Activated naive CD4-positive, alpha-beta T cell treated with anti-CD3 and anti-CD28 coated beads, Interleukin-2, amount 50 U/mL, for 24 hours (primary cell): ENCODE measurements at regions not wholly inside any gene's neighbourhood (a gene's known extent, or its start where the extent isn't known, plus 50 kb on each side); places are given as distances from the start of the nearest gene placed in this dataset.

ENCODE experiments used
- H3K27ac Mint-ChIP-seq: one replicate; pipeline ENCODE4 v1.8.0; 2021; ENCODE audit warnings: mild to moderate bottlenecking, mixed read lengths
- H3K27me3 Mint-ChIP-seq: one replicate; pipeline ENCODE4 v1.8.0; 2021; ENCODE audit warnings: mixed read lengths
- H3K36me3 Mint-ChIP-seq: one replicate; pipeline ENCODE4 v1.8.0; 2021; ENCODE audit warnings: mixed read lengths
- H3K4me1 Mint-ChIP-seq: one replicate; pipeline ENCODE4 v1.8.0; 2021; ENCODE audit warnings: mixed read lengths
- H3K4me3 Mint-ChIP-seq: one replicate; pipeline ENCODE4 v1.8.0; 2021; ENCODE audit warnings: mild to moderate bottlenecking, mixed read lengths
- H3K9me3 Mint-ChIP-seq: one replicate; pipeline ENCODE4 v1.8.0; 2021; ENCODE audit warnings: mixed read lengths

DNA sequence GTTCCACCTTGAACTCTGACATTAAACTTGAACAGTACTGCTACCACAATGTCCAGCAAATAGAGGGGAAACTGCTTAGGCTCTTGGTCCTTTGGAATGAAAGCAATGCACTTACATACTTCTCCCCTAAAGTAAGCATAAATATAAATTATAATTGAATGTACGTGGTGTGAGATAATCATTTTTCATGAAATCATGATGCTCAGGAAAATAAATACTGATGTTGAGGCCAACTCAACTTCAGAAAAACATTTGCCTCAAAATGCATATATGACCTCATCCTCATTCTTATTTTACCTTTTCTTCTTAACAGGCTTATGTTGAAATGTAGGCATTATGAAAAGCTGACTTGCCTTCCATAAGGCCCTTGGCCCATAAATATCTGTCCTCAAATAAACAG, 166.3 kb downstream of the KDR start:
- Mint-ChIP-seq H3K9me3 (no peaks in the 10 kb centered on the region), H3K4me1 (peaks cover 24% of the 10 kb centered on the region), H3K36me3 (no peaks in the 10 kb centered on the region), H3K4me3 (no peak overlapping the region), H3K27ac (no peak overlapping the region), H3K27me3 (no peaks in the 10 kb centered on the region)

GRCh38 chr4:54958236-54958635, 167.2 kb downstream of the KDR start:
- Mint-ChIP-seq H3K9me3 (no peaks in the 10 kb centered on the region), H3K27ac (peak overlapping the region; percentile 2), H3K36me3 (no peaks in the 10 kb centered on the region)

GRCh38 chr4:54954656-54955388, 170.6 kb downstream of the KDR start:
- no peaks in the 10 kb centered on the region for H3K36me3 Mint-ChIP-seq
- no peaks in the 10 kb centered on the region for H3K27me3 Mint-ChIP-seq
- H3K9me3 Mint-ChIP-seq = no peaks in the 10 kb centered on the region
- no peak overlapping the region for H3K27ac Mint-ChIP-seq
- H3K4me1 Mint-ChIP-seq = peaks cover 22% of the 10 kb centered on the region
- H3K4me3 Mint-ChIP-seq = no peak overlapping the region

More at GRCh38 chr4:54958236-54958635, 167.2 kb downstream of the KDR start:
- H3K4me3 Mint-ChIP-seq = no peak overlapping the region
- peaks cover 24% of the 10 kb centered on the region for H3K4me1 Mint-ChIP-seq
- H3K27me3 Mint-ChIP-seq = no peaks in the 10 kb centered on the region

DNA sequence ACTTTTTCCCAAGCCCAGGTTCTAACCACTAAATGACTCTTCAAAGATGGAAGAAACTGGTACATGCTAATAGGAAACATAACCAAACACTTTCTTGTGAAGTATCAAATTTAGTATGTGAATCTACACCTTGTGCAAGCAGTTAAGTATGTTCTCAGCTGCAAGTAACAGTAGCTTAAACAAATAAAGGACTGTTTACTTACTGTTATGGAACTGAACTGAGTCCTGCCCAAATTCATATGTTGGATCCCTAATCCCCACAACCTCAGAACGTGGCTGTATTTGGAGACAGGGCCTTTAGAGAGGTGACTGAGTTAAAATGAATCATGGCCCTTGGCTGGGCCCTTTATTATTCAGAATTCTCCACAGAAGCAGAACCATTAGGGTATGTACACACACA, 178.7 kb downstream of the KDR start:
- H3K36me3 Mint-ChIP-seq = no peaks in the 10 kb centered on the region
- no peak overlapping the region for H3K27ac Mint-ChIP-seq
- no peaks in the 10 kb centered on the region for H3K27me3 Mint-ChIP-seq
- H3K4me3 Mint-ChIP-seq = no peak overlapping the region
- peaks cover 46% of the 10 kb centered on the region for H3K4me1 Mint-ChIP-seq
- no peaks in the 10 kb centered on the region for H3K9me3 Mint-ChIP-seq

- peak overlapping the region; percentile 52 for H3K27ac Mint-ChIP-seq
- H3K27me3 Mint-ChIP-seq = no peaks in the 10 kb centered on the region
- no peak overlapping the region for H3K4me3 Mint-ChIP-seq
- H3K4me1 Mint-ChIP-seq = peaks cover 52% of the 10 kb centered on the region
- H3K36me3 Mint-ChIP-seq = no peaks in the 10 kb centered on the region
- H3K9me3 Mint-ChIP-seq = no peaks in the 10 kb centered on the region
Observed at GRCh38 chr4:54945838-54946237, 179.6 kb downstream of the KDR start.

- peaks cover 70% of the 10 kb centered on the region for H3K4me1 Mint-ChIP-seq
- peak overlapping the region; percentile 77 for H3K4me3 Mint-ChIP-seq
- no peaks in the 10 kb centered on the region for H3K36me3 Mint-ChIP-seq
- H3K9me3 Mint-ChIP-seq = no peaks in the 10 kb centered on the region
- no peaks in the 10 kb centered on the region for H3K27me3 Mint-ChIP-seq
- peak overlapping the region; percentile 97 for H3K27ac Mint-ChIP-seq
Observed at GRCh38 chr4:54942721-54943120, 182.7 kb downstream of the KDR start.

DNA sequence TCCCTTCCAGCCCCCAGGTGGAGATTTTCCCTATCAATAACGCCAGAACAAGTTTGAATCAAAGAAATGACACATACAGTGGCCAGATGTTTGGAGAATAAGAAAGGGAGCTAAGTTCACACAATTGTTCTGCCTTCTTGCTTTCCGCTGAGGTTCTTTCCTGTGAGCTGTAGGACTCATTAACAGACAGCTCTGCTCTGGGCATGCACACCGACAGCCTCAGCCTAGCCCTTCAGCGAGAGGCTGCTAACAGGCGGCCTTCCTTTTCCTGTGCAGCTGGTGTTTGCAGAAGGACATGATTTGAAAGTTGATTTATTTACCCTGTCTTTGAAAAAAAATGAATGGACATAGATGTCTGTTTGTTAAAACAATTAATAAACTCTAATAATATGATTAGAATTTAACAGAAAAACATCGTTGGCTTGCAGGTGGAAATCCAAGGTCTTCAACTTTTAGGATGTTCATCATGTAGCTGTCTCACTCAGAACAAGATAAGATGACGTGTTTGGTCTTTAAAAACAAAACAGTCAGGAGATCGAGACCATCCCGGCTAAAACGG, 183.3 kb downstream of the KDR start:
- H3K27ac Mint-ChIP-seq = peak overlapping the region; percentile 92
- no peaks in the 10 kb centered on the region for H3K36me3 Mint-ChIP-seq
- H3K4me1 Mint-ChIP-seq = peaks cover 77% of the 10 kb centered on the region
- no peaks in the 10 kb centered on the region for H3K9me3 Mint-ChIP-seq
- H3K4me3 Mint-ChIP-seq = peak overlapping the region; percentile 72
- H3K27me3 Mint-ChIP-seq = no peaks in the 10 kb centered on the region

DNA sequence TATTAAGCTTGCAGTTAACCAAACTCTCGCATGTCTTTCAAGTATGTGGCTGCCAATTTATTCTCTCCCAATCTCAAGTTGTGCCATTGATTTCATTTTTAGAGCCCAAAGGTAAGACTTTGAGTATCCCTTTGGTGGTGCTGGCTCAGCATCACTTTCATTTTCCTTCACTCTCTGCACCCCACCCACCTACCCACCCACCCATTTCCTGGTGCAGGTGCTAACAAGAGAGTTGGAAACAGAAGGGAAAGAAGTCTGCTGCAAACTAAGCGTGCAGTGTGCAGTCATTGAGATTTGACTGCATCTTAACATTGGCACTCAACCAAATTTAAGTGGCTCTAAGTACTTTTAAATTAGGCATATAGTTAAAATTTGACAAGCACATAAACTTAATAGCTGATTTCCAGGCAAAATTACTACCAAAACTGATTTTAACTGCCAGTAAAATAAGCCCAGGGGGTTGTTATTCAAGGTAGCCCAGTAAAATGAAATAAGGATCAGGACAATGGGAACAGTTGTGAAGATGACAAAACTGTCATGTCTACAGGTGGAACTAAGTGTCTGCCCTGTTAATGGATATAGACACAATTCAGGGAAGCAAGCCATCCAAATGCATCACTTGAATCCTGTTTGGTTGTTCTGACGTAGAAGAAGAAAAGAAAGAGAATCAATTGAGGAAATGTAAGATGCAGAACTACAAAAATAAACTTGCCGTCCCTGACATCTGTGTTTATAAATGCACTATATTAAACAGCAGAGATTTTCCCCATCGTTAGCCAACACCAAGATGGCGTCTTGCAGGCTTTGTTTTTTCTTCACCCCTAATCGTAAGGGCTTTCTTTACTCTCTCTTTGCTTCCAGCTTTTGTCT, 184.2 kb downstream of the KDR start:
- no peaks in the 10 kb centered on the region for H3K27me3 Mint-ChIP-seq
- H3K9me3 Mint-ChIP-seq = no peaks in the 10 kb centered on the region
- peaks cover 75% of the 10 kb centered on the region for H3K4me1 Mint-ChIP-seq
- H3K36me3 Mint-ChIP-seq = no peaks in the 10 kb centered on the region
- peak overlapping the region; percentile 72 for H3K4me3 Mint-ChIP-seq
- peak overlapping the region; percentile 68 for H3K27ac Mint-ChIP-seq

DNA sequence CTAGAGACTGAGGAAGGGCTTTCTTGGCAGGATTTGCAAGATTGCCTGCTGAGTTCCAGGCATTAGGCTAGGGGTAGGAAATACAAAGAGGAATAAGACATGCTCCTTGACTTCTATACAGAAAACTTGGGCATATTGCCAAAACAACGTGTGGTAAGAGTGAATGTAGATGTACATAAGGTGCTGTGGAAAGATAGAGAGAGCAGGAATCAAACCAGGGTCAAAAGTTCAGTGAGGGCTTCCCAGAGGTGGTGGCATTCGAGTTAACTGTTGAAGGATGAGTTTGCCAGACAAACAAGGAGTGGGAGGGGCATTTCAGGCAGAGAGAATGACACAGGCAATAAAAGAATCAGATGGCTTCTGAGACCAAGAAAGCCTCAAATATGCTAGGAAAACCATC, 187.9 kb downstream of the KDR start:
- Mint-ChIP-seq H3K27ac (no peak overlapping the region), H3K4me3 (no peak overlapping the region), H3K36me3 (no peaks in the 10 kb centered on the region), H3K9me3 (no peaks in the 10 kb centered on the region), H3K4me1 (peaks cover 40% of the 10 kb centered on the region), H3K27me3 (no peaks in the 10 kb centered on the region)

DNA sequence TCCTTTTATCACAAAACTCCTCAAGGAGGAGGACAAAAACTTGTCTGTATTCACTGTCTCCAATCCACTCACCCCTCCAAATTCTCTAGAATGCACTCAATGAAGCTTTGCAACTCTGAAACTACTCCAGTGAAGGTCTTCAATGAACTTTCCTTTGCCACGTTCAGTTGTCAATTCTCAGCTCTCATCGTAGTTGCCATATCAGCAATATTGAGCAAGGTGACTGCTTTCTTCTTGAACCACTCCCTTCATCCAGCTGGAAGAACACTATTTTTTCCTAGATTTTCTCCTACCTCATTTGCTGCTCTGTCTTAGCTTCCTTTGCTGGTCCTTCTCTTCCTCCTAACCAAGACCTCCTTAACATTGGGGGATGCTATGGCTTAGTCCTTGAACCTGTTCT, 191.8 kb downstream of the KDR start:
- no peaks in the 10 kb centered on the region for H3K9me3 Mint-ChIP-seq
- H3K36me3 Mint-ChIP-seq = no peaks in the 10 kb centered on the region
- H3K27ac Mint-ChIP-seq = no peak overlapping the region
- no peaks in the 10 kb centered on the region for H3K27me3 Mint-ChIP-seq
- H3K4me3 Mint-ChIP-seq = no peak overlapping the region
- H3K4me1 Mint-ChIP-seq = peaks cover 7% of the 10 kb centered on the region

- Mint-ChIP-seq H3K27ac (no peak overlapping the region), H3K4me3 (no peak overlapping the region), H3K4me1 (no peaks in the 10 kb centered on the region), H3K36me3 (peaks cover 2% of the 10 kb centered on the region), H3K27me3 (no peaks in the 10 kb centered on the region), H3K9me3 (peaks cover 4% of the 10 kb centered on the region)
Observed at GRCh38 chr4:54930226-54930625, 195.2 kb downstream of the KDR start.

- H3K4me3 Mint-ChIP-seq = no peak overlapping the region
- peaks cover 4% of the 10 kb centered on the region for H3K9me3 Mint-ChIP-seq
- peaks cover 2% of the 10 kb centered on the region for H3K36me3 Mint-ChIP-seq
- H3K27me3 Mint-ChIP-seq = no peaks in the 10 kb centered on the region
- H3K4me1 Mint-ChIP-seq = no peaks in the 10 kb centered on the region
- no peak overlapping the region for H3K27ac Mint-ChIP-seq
Observed at GRCh38 chr4:54929459-54929858, 195.9 kb downstream of the KDR start.

DNA sequence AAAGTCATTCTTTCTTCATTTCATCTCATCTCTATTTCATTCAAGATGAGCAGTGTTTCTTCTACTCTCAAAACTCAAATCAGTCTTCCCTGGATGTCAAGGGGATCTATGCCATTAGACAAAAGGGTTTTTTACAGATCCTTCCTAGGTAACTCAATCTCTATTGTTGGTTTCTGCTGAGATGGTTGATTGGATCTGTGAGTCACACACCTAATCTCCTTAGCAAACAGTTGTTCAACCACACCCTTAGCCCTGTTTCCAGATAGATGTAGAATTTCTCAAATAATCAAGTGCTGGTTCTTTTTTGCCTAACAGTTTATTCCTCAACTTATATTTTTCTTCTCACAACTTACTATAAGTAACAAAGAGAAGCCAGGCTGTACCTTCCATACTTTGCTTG, 200.5 kb downstream of the KDR start:
- Mint-ChIP-seq H3K27me3 (no peaks in the 10 kb centered on the region), H3K36me3 (peaks cover 2% of the 10 kb centered on the region), H3K4me1 (no peaks in the 10 kb centered on the region), H3K9me3 (peaks cover 10% of the 10 kb centered on the region), H3K27ac (no peak overlapping the region), H3K4me3 (no peak overlapping the region)

GRCh38 chr4:54915276-54915675, 210.1 kb downstream of the KDR start:
- Mint-ChIP-seq H3K4me1 (peaks cover under 1% of the 10 kb centered on the region), H3K27me3 (no peaks in the 10 kb centered on the region), H3K9me3 (no peaks in the 10 kb centered on the region), H3K36me3 (no peaks in the 10 kb centered on the region), H3K4me3 (no peak overlapping the region), H3K27ac (no peak overlapping the region)

GRCh38 chr4:54914781-54915180, 210.6 kb downstream of the KDR start:
- Mint-ChIP-seq H3K27me3 (no peaks in the 10 kb centered on the region), H3K4me3 (no peak overlapping the region), H3K9me3 (no peaks in the 10 kb centered on the region), H3K27ac (no peak overlapping the region), H3K4me1 (peaks cover 6% of the 10 kb centered on the region), H3K36me3 (no peaks in the 10 kb centered on the region)
